ENCODE measurements at regions not wholly inside any gene's neighbourhood (a gene's known extent, or its start where the extent isn't known, plus 50 kb on each side); places are given as distances from the start of the nearest gene placed in this dataset.

DNA sequence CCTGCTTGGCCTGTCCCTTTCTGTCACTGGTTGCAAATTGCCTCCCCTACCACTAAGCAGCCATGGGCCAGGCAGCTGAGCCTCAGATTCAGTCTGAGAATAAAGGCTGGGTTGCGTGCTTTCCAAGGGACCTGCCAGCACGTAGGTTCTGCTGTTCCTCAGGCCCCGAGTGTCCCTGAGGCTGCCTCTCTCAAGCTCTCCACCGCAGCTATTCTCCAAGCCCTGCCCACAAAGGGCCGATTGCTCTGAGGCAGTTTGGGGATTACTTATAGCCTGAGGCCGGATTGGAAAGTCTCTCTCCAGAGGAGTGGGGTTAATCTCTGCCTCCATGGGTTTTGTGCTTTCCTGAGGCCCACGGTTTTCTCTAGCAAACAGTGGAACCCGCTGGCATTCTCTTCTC is 590.7 kb downstream of the BCOR start:
- no peak overlapping the region for H3K4me3 ChIP-seq (ENCODE audit: low read length)
- TF ChIP-seq, protein P1, sequence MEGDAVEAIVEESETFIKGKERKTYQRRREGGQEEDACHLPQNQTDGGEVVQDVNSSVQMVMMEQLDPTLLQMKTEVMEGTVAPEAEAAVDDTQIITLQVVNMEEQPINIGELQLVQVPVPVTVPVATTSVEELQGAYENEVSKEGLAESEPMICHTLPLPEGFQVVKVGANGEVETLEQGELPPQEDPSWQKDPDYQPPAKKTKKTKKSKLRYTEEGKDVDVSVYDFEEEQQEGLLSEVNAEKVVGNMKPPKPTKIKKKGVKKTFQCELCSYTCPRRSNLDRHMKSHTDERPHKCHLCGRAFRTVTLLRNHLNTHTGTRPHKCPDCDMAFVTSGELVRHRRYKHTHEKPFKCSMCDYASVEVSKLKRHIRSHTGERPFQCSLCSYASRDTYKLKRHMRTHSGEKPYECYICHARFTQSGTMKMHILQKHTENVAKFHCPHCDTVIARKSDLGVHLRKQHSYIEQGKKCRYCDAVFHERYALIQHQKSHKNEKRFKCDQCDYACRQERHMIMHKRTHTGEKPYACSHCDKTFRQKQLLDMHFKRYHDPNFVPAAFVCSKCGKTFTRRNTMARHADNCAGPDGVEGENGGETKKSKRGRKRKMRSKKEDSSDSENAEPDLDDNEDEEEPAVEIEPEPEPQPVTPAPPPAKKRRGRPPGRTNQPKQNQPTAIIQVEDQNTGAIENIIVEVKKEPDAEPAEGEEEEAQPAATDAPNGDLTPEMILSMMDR (conservative IDR thresholded peaks at IDR 0.05; ENCODE audit: low read depth, low read length) = no peak
- DNase-seq (ENCODE audit: low read depth) = no peak

DNA sequence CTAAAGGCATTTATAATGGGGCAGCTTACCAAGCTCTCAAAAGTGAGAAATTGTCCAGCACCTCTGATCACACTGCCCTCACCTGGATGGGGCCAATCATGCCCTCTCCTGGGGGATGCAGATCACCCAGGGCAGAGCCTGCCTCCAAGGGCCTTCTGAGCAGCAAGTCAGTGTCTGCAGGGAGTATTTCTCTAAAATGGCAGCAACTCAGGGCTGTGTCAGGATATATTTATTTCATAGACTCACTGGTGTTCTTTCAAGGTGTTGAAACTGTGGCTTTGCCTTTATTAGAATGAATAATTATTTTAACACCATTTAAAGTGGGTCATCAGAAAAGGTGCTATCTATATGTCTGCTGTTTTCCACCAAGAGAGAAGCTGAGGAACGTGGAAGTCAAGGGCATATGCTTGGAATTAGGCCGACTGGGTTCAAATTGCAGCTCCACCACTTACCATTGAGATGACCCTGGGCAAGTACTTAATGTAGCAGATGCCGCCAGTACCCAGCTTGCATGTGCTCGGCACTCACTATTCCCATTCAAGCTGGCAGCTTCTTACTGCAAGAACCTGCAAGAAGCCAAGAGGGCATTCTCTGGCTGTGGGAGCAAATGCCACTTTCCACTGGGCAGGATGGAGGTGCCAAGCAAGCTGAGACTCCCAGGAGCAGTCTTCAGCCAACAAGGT is 590.0 kb downstream of the BCOR start:
- DNase-seq (ENCODE audit: low read depth) = no peak
- TF ChIP-seq, protein P1 (conservative IDR thresholded peaks at IDR 0.05; ENCODE audit: low read depth, low read length) = no peak

DNA sequence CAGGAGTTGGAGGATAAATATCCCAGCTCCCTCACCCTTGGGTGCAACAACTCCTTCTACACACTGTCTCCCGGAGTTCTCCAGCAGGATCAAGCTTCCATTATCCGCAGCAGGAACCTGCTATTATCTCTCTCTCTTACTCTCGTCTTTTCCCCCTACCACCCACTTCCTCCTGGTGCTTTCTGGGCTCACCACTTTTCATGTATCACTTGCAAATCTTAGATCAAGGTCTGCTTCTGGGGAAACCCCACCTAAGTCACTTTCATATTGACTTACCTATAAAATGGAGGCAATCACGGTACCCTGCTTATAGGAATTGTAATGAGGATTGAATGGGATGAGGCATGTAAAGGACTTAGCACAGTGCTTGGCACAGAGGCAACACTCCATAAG is 589.5 kb downstream of the BCOR start:
- TF ChIP-seq, protein P1 (conservative IDR thresholded peaks at IDR 0.05; ENCODE audit: low read depth, low read length) = no peak
- no peak overlapping the region for H3K4me3 ChIP-seq (ENCODE audit: low read length)
- no peak for DNase-seq (ENCODE audit: low read depth)

More for the DNA sequence above, 590.0 kb downstream of the BCOR start:
- H3K4me3 ChIP-seq (ENCODE audit: low read length) = no peak overlapping the region

DNA sequence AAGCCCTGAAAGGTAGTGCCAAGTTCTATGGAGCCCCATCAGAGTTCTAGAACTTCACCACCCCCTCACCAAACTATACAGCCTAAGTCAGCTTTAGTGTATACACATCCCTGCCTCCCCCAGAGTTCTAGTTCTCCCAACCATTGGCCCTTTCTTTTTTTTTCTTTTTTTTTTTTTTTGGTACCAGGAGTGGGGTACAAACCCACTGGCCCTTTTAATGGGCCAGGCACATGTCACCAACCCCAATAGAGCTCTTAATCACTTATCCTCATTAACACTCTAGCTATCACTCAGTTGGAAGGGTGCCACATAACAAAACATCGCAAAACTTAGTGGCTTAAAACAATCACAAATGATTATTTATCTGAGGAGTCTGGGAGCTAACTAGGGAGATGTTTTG is 588.6 kb downstream of the BCOR start:
- H3K4me3 ChIP-seq (ENCODE audit: low read length) = no peak overlapping the region
- TF ChIP-seq, protein P1 (conservative IDR thresholded peaks at IDR 0.05; ENCODE audit: low read depth, low read length) = no peak
- no peak for DNase-seq (ENCODE audit: low read depth)

DNA sequence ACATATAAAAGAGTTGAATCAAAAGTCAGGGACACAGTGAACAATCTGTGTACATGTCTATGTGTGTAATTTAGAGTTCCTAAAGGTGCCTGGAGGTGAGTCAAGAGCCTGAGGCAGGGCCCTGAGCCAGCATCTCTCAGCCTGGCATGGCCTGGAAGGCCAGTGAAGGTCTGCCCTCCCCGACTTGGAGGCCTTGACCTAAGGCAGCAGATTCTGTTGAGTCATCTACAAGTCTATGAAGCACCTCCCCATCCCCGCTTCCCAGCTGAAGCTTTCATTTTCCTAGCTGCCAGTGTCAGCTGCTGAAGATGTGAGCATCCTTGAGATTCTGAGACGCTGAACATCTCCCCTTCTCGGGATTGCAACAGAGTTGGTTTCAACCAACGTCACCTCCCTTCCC is 583.9 kb downstream of the BCOR start:
- TF ChIP-seq, protein P1 (conservative IDR thresholded peaks at IDR 0.05; ENCODE audit: low read depth, low read length) = no peak
- no peak overlapping the region for H3K4me3 ChIP-seq (ENCODE audit: low read length)
- no peak for DNase-seq (ENCODE audit: low read depth)

DNA sequence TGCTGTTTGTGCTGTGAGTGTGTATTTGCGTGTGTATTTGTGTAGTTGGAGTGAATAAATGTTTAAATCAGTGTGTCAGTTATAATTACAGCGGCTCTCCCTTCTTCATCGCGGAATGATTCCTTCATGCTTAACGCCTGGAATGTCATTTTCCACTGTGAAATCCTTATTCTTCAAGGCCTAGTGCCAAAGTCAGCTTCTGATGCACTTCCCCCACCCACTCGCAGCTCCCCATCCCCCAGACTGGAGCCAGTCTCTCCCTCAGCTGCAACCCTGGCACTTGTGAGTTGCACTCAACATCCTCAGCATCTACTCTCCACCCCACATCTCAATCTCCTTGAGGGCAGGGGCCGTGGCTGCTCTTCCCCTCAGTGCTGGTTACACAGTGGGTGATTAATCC is 583.0 kb downstream of the BCOR start:
- peak; percentile 3 for DNase-seq (ENCODE audit: low read depth)
- TF ChIP-seq, protein P1 (conservative IDR thresholded peaks at IDR 0.05; ENCODE audit: low read depth, low read length) = no peak
- no peak overlapping the region for H3K4me3 ChIP-seq (ENCODE audit: low read length)

DNA sequence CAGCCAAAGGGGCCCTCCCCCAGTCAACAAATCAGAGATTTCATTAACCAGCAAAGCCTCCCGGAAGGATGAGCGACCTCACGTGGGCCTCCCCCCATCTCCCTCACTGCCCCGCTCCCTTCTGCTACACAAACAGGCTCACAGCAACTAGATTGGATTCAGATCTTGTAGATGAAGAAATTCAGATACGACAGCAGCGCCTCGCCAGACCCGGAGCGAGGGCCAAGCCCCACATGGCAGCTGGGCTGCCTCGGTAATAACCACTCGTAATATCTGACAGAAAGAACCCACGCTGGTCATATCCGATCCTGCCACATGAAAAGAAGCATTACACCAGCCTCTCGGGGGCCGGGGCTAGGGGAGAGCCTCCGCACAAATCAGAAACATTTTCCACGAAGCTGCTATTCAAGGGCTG is 581.3 kb downstream of the BCOR start:
- H3K4me3 ChIP-seq (ENCODE audit: low read length) = no peak overlapping the region
- no peak for DNase-seq (ENCODE audit: low read depth)
- TF ChIP-seq, protein P1 (conservative IDR thresholded peaks at IDR 0.05; ENCODE audit: low read depth, low read length) = no peak
